ENCODE measurements at regions not wholly inside any gene's neighbourhood (a gene's known extent, or its start where the extent isn't known, plus 50 kb on each side); places are given as distances from the start of the nearest gene placed in this dataset.

GRCh38 chr3:95965704-95966336 is 848.6 kb upstream of the EPHA6 start:
- H3K36me3 ChIP-seq (ENCODE audit: insufficient read depth, low read length, poor library complexity, severe bottlenecking): no peaks in the 10 kb centered on the region
- ChIA-PET CTCF (no interaction called here), POLR2A (ENCODE audit: low non-redundant PET) (no interaction called here)
- no peak overlapping the region for H3K4me3 ChIP-seq (ENCODE audit: low read depth, low read length, poor library complexity, severe bottlenecking)
- TF ChIP-seq CTCF (conservative IDR thresholded peaks at IDR 0.05; ENCODE audit: low read depth, low read length): no peak
- TF ChIP-seq EZH2 (IDR thresholded peaks at IDR 0.05; ENCODE audit: borderline replicate concordance, low read depth, low read length, poor library complexity, severe bottlenecking): no peak
- H3K27me3 ChIP-seq (replicated peaks; ENCODE audit: insufficient read depth, low read depth, low read length, poor library complexity): no peaks in the 10 kb centered on the region
- H3K27ac ChIP-seq (ENCODE audit: low read depth, low read length, poor library complexity, severe bottlenecking): no peak overlapping the region
- H3K9me3 ChIP-seq (ENCODE audit: low read depth, low read length, poor library complexity, severe bottlenecking): peaks cover 14% of the 10 kb centered on the region
- no peaks in the 10 kb centered on the region for H3K4me1 ChIP-seq (ENCODE audit: insufficient read depth, low read length, poor library complexity, severe bottlenecking)
- intact Hi-C loops (cut with micrococcal nuclease; ENCODE audit: unreplicated experiment): no loop called here
- BruUV-seq (replicated peaks): no TSS peak
- DNase-seq (ENCODE audit: low spot score): no peak

GRCh38 chr3:95971573-95971972 is 842.8 kb upstream of the EPHA6 start:
- H3K27ac ChIP-seq (ENCODE audit: low read depth, low read length, poor library complexity, severe bottlenecking): no peak overlapping the region
- no peak for TF ChIP-seq EZH2 (IDR thresholded peaks at IDR 0.05; ENCODE audit: borderline replicate concordance, low read depth, low read length, poor library complexity, severe bottlenecking)
- no peak for TF ChIP-seq CTCF (conservative IDR thresholded peaks at IDR 0.05; ENCODE audit: low read depth, low read length)
- no peak overlapping the region for H3K4me3 ChIP-seq (ENCODE audit: low read depth, low read length, poor library complexity, severe bottlenecking)
- CTCF ChIA-PET: no interaction called here
- no peaks in the 10 kb centered on the region for H3K36me3 ChIP-seq (ENCODE audit: insufficient read depth, low read length, poor library complexity, severe bottlenecking)
- DNase-seq (ENCODE audit: low spot score): no peak
- intact Hi-C loops (cut with micrococcal nuclease; ENCODE audit: unreplicated experiment): no loop called here
- no TSS peak for BruUV-seq (replicated peaks)
- POLR2A ChIA-PET (ENCODE audit: low non-redundant PET): no interaction called here
- no peaks in the 10 kb centered on the region for H3K27me3 ChIP-seq (replicated peaks; ENCODE audit: insufficient read depth, low read depth, low read length, poor library complexity)
- peaks cover 28% of the 10 kb centered on the region for H3K9me3 ChIP-seq (ENCODE audit: low read depth, low read length, poor library complexity, severe bottlenecking)
- H3K4me1 ChIP-seq (ENCODE audit: insufficient read depth, low read length, poor library complexity, severe bottlenecking): no peaks in the 10 kb centered on the region

DNA sequence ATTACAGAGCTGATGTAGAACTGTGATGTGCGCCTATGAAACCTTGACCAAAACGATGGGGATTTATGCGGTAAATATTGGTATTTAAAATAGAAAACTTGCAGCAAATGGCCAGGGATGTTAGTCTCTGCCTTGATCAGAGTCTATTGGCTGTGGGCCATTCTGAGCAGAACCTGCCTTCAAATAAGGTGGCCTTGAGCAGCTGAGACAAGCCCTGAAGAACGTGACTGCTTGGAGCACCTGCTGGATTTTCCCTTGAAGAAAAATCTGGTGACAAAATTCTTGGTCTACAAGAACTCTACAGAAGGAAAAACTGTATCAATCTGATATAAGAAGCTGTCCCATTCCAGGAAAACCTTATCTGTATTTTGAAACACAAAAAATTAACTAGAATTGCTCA is 820.1 kb upstream of the EPHA6 start:
- POLR2A ChIA-PET (ENCODE audit: low non-redundant PET): no interaction called here
- intact Hi-C loops (cut with micrococcal nuclease; ENCODE audit: unreplicated experiment): no loop called here
- Histone ChIP-seq H3K27ac (ENCODE audit: low read depth, low read length, poor library complexity, severe bottlenecking) (no peak overlapping the region), H3K4me1 (ENCODE audit: insufficient read depth, low read length, poor library complexity, severe bottlenecking) (no peaks in the 10 kb centered on the region), H3K27me3 (replicated peaks; ENCODE audit: insufficient read depth, low read depth, low read length, poor library complexity) (no peaks in the 10 kb centered on the region), H3K4me3 (ENCODE audit: low read depth, low read length, poor library complexity, severe bottlenecking) (no peak overlapping the region), H3K36me3 (ENCODE audit: insufficient read depth, low read length, poor library complexity, severe bottlenecking) (no peaks in the 10 kb centered on the region), H3K9me3 (ENCODE audit: low read depth, low read length, poor library complexity, severe bottlenecking) (peaks cover 7% of the 10 kb centered on the region)
- no peak for DNase-seq (ENCODE audit: low spot score)
- BruUV-seq (replicated peaks): no TSS peak
- no peak for TF ChIP-seq CTCF (conservative IDR thresholded peaks at IDR 0.05; ENCODE audit: low read depth, low read length)
- TF ChIP-seq EZH2 (IDR thresholded peaks at IDR 0.05; ENCODE audit: borderline replicate concordance, low read depth, low read length, poor library complexity, severe bottlenecking): no peak
- CTCF ChIA-PET: no interaction called here

Measured in A673 (cell line).